OCI-LY3 (cell line): ENCODE measurements at regions not wholly inside any gene's neighbourhood (a gene's known extent, or its start where the extent isn't known, plus 50 kb on each side); places are given as distances from the start of the nearest gene placed in this dataset.

ENCODE experiments used
- EZH2phosphoT487 ChIP-seq: fragments of 200-600 bp; shearing (Covaris generic); IDR thresholded peaks from 2 replicates; pipeline ENCODE4 v1.6.1; 2018; ENCODE audit warnings: antibody characterized with exemption, mixed run types, low read depth
- TF ChIP-seq, protein P1 (sequence below): fragments of 200-600, 300-600 bp; sonication (generic); IDR thresholded peaks from 2 replicates; pipeline ENCODE4 v1.5.1; 2014; ENCODE audit warnings: antibody characterized with exemption, low read length, low read depth

DNA sequence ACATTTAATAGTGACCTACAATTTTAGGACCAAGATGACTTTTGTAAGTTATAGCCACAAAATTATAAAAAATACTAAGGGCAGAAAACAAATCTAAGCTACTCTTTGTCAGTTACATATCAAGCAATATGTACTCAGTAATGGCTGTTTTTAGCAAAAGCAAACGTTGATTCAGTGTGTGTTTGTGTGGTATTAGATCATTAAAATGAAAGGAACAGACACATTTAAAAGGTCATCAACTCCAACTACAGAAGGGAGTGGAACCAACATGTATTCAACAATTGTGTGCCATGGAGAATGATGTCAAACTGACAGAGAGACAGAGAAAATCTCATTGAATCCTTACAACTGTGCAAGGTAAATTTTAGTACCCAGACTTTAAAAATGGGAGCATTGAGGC, 268.8 kb upstream of the STT3B start:
- TF ChIP-seq, protein P1, sequence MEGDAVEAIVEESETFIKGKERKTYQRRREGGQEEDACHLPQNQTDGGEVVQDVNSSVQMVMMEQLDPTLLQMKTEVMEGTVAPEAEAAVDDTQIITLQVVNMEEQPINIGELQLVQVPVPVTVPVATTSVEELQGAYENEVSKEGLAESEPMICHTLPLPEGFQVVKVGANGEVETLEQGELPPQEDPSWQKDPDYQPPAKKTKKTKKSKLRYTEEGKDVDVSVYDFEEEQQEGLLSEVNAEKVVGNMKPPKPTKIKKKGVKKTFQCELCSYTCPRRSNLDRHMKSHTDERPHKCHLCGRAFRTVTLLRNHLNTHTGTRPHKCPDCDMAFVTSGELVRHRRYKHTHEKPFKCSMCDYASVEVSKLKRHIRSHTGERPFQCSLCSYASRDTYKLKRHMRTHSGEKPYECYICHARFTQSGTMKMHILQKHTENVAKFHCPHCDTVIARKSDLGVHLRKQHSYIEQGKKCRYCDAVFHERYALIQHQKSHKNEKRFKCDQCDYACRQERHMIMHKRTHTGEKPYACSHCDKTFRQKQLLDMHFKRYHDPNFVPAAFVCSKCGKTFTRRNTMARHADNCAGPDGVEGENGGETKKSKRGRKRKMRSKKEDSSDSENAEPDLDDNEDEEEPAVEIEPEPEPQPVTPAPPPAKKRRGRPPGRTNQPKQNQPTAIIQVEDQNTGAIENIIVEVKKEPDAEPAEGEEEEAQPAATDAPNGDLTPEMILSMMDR, result no peak
- no peak for TF ChIP-seq EZH2phosphoT487
